OCI-LY1 (cell line): ENCODE measurements at regions not wholly inside any gene's neighbourhood (a gene's known extent, or its start where the extent isn't known, plus 50 kb on each side); places are given as distances from the start of the nearest gene placed in this dataset.

Experiments used
- H2AFZ ChIP-seq: fragments of 200-600 bp; sonication (generic), shearing (Covaris generic); 2 replicates; pipeline ENCODE4 v1.6.0; 2014; ENCODE audit warnings: antibody characterized with exemption, mild to moderate bottlenecking, low read length
- H3F3A ChIP-seq: fragments of 200-600 bp; sonication (generic), shearing (Covaris generic); 2 replicates; pipeline ENCODE4 v1.6.0; 2014; ENCODE audit warnings: mild to moderate bottlenecking, antibody characterized with exemption, low read length, moderate library complexity; ENCODE audit not compliant: insufficient read depth
- H3K27ac ChIP-seq: fragments of 200-600 bp; sonication (generic); 2 replicates; pipeline ENCODE4 v1.5.1; 2014; ENCODE audit warnings: low read length, mixed run types, mild to moderate bottlenecking, low read depth; ENCODE audit not compliant: poor library complexity, severe bottlenecking
- H3K27me3 ChIP-seq: fragments of 200-600 bp; sonication (generic); 2 replicates; pipeline ENCODE4 v1.6.0; 2014; ENCODE audit warnings: antibody characterized with exemption, mild to moderate bottlenecking, low read length, moderate library complexity; ENCODE audit not compliant: insufficient read depth
- H3K36me3 ChIP-seq: fragments of 200-600 bp; sonication (generic); 2 replicates; pipeline ENCODE4 v1.6.1; 2014; ENCODE audit warnings: mild to moderate bottlenecking, antibody characterized with exemption, low read length, moderate library complexity, mixed read lengths; ENCODE audit not compliant: insufficient read depth
- H3K4me1 ChIP-seq: fragments of 200-600 bp; sonication (generic); 2 replicates; pipeline ENCODE4 v1.5.1; 2014; ENCODE audit warnings: mild to moderate bottlenecking, low read length, moderate library complexity; ENCODE audit not compliant: insufficient read depth, severe bottlenecking
- H3K4me2 ChIP-seq: fragments of 200-600 bp; sonication (generic), shearing (Covaris generic); 2 replicates; pipeline ENCODE4 v1.6.1; 2014; ENCODE audit warnings: low read length
- H3K4me3 ChIP-seq: fragments of 200-600 bp; sonication (generic); 2 replicates; pipeline ENCODE4 v1.5.1; 2014; ENCODE audit warnings: low read length, low read depth, mild to moderate bottlenecking, mixed read lengths; ENCODE audit not compliant: poor library complexity, severe bottlenecking
- H3K79me2 ChIP-seq: fragments of 200-600 bp; shearing (Covaris generic); 2 replicates; pipeline ENCODE4 v1.6.1; 2016; ENCODE audit warnings: mixed run types, low read length, mixed read lengths; ENCODE audit not compliant: insufficient read depth
- H3K9ac ChIP-seq: fragments of 200-600 bp; sonication (generic), shearing (Covaris generic); 2 replicates; pipeline ENCODE4 v1.6.1; 2014; ENCODE audit warnings: mild to moderate bottlenecking, low read length, mixed read lengths
- H3K9me2 ChIP-seq: fragments of 200-600 bp; sonication (generic), shearing (Covaris generic); 2 replicates; pipeline ENCODE4 v1.6.1; 2014; ENCODE audit warnings: low read depth, mild to moderate bottlenecking, low read length, mixed read lengths
- H3K9me3 ChIP-seq: fragments of 200-600 bp; shearing (Covaris generic); 2 replicates; pipeline ENCODE4 v1.6.1; 2014; ENCODE audit warnings: low read length, mixed read lengths
- H4K20me1 ChIP-seq: fragments of 200-600 bp; sonication (generic), shearing (Covaris generic); 2 replicates; pipeline ENCODE4 v1.6.0; 2016; ENCODE audit warnings: mild to moderate bottlenecking, low read length; ENCODE audit not compliant: insufficient read depth
- CTCF ChIP-seq: fragments of 200-600 bp; sonication (generic), shearing (Covaris generic); IDR thresholded peaks from 2 replicates; pipeline ENCODE4 v1.5.1; 2017; ENCODE audit warnings: mild to moderate bottlenecking, antibody characterized with exemption, low read length, moderate library complexity, mixed read lengths
- EZH2 ChIP-seq: fragments of 200-600 bp; sonication (generic), shearing (Covaris generic); IDR thresholded peaks from 2 replicates; pipeline ENCODE4 v1.8.0; 2017; ENCODE audit warnings: borderline replicate concordance, mixed run types, mild to moderate bottlenecking, antibody characterized with exemption, low read length, moderate library complexity, mixed read lengths

GRCh38 chr1:221855156-221855555 lies 113.3 kb upstream of the DUSP10 start:
- Histone ChIP-seq H3F3A (no peaks in the 10 kb centered on the region), H3K4me3 (no peak overlapping the region), H3K9ac (no peak overlapping the region), H3K4me2 (no peak overlapping the region), H4K20me1 (no peaks in the 10 kb centered on the region), H3K79me2 (no peaks in the 10 kb centered on the region), H3K27ac (no peak overlapping the region), H2AFZ (no peak overlapping the region), H3K9me2 (no peaks in the 10 kb centered on the region), H3K36me3 (no peaks in the 10 kb centered on the region), H3K4me1 (no peaks in the 10 kb centered on the region), H3K9me3 (no peaks in the 10 kb centered on the region), H3K27me3 (no peaks in the 10 kb centered on the region)
- TF ChIP-seq EZH2 (no peak), CTCF (no peak)

- Histone ChIP-seq H3K9ac (no peak overlapping the region), H3F3A (no peaks in the 10 kb centered on the region), H3K4me3 (no peak overlapping the region), H3K79me2 (no peaks in the 10 kb centered on the region), H3K36me3 (no peaks in the 10 kb centered on the region), H3K9me2 (no peaks in the 10 kb centered on the region), H3K4me1 (no peaks in the 10 kb centered on the region), H4K20me1 (no peaks in the 10 kb centered on the region), H3K9me3 (no peaks in the 10 kb centered on the region), H2AFZ (no peak overlapping the region), H3K27ac (no peak overlapping the region), H3K27me3 (no peaks in the 10 kb centered on the region), H3K4me2 (no peak overlapping the region)
- TF ChIP-seq EZH2 (no peak), CTCF (no peak)
Measured at GRCh38 chr1:221851336-221851735, 109.4 kb upstream of the DUSP10 start.

DNA sequence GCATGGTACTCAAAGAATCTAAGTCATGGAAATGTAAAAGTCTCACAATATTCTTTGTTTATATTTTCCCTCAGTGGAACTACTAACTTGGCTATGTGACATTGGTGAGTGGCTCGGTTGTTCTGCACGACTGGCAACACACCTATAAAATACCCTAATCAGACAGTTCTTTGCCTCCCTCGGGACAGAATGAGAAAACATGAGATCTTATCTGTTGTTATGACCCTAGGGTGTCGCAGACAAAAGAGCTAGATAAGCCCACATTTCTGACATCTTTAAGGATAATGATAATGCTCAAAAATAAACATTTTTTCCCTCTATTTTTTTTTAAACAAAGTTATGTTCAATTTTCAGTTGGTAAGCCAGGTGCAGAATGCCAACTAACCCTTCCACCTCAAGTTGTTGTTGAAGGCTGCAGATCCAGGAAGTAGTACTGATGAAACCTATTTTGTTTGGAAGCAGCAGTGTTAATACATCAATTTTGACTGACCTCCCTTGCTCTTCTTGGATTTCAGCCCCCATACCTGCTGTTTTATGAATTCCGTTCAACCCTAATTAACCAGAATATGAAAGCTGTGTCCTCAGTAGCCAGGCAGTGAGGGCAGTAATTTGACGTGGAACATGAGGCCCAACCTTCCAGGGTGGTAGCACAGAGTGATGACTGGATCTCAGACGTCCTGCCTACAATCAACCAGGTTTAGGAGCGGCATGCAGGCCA lies 108.7 kb upstream of the DUSP10 start:
- Histone ChIP-seq H3F3A (no peaks in the 10 kb centered on the region), H3K9me3 (no peaks in the 10 kb centered on the region), H3K4me1 (no peaks in the 10 kb centered on the region), H4K20me1 (no peaks in the 10 kb centered on the region), H3K9me2 (no peaks in the 10 kb centered on the region), H3K27ac (no peak overlapping the region), H3K79me2 (no peaks in the 10 kb centered on the region), H3K4me2 (no peak overlapping the region), H3K36me3 (no peaks in the 10 kb centered on the region), H3K4me3 (no peak overlapping the region), H3K9ac (no peak overlapping the region), H3K27me3 (no peaks in the 10 kb centered on the region), H2AFZ (no peak overlapping the region; the same call in 1 of the 2 replicates)
- no peak for TF ChIP-seq CTCF
- TF ChIP-seq EZH2, result no peak
